ENCODE measurements at regions not wholly inside any gene's neighbourhood (a gene's known extent, or its start where the extent isn't known, plus 50 kb on each side); places are given as distances from the start of the nearest gene placed in this dataset.

- TF ChIP-seq RAD21 (IDR thresholded peaks at IDR 0.05; ENCODE audit: low read depth) (no peak), CEBPB (IDR thresholded peaks at IDR 0.05) (no peak), CREB1 (IDR thresholded peaks at IDR 0.05; ENCODE audit: low read depth) (no peak), TCF12 (IDR thresholded peaks at IDR 0.05; ENCODE audit: low read depth) (no peak), EP300 (IDR thresholded peaks at IDR 0.05; ENCODE audit: borderline replicate concordance) (no peak), FOXM1 (IDR thresholded peaks at IDR 0.05; ENCODE audit: borderline replicate concordance, low read depth) (no peak), MAX (IDR thresholded peaks at IDR 0.05) (no peak), TAF1 (IDR thresholded peaks at IDR 0.05; ENCODE audit: low read depth) (no peak)
- TF ChIP-seq, protein P1, sequence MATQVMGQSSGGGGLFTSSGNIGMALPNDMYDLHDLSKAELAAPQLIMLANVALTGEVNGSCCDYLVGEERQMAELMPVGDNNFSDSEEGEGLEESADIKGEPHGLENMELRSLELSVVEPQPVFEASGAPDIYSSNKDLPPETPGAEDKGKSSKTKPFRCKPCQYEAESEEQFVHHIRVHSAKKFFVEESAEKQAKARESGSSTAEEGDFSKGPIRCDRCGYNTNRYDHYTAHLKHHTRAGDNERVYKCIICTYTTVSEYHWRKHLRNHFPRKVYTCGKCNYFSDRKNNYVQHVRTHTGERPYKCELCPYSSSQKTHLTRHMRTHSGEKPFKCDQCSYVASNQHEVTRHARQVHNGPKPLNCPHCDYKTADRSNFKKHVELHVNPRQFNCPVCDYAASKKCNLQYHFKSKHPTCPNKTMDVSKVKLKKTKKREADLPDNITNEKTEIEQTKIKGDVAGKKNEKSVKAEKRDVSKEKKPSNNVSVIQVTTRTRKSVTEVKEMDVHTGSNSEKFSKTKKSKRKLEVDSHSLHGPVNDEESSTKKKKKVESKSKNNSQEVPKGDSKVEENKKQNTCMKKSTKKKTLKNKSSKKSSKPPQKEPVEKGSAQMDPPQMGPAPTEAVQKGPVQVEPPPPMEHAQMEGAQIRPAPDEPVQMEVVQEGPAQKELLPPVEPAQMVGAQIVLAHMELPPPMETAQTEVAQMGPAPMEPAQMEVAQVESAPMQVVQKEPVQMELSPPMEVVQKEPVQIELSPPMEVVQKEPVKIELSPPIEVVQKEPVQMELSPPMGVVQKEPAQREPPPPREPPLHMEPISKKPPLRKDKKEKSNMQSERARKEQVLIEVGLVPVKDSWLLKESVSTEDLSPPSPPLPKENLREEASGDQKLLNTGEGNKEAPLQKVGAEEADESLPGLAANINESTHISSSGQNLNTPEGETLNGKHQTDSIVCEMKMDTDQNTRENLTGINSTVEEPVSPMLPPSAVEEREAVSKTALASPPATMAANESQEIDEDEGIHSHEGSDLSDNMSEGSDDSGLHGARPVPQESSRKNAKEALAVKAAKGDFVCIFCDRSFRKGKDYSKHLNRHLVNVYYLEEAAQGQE (IDR thresholded peaks at IDR 0.05; ENCODE audit: low read depth), result no peak
Measured at GRCh38 chr11:45593992-45594391, 71.4 kb downstream of the CHST1 start.

Measured in Ishikawa (cell line).